GM23248 (cell line): ENCODE measurements at regions not wholly inside any gene's neighbourhood (a gene's known extent, or its start where the extent isn't known, plus 50 kb on each side); places are given as distances from the start of the nearest gene placed in this dataset.

Experiments used
- DNase-seq: peaks from one replicate; pipeline ENCODE4 v3.0.0-alpha.2; 2015
- H2AFZ ChIP-seq: fragments of 200-600 bp; sonication (generic); 2 replicates; pipeline ENCODE4 v1.6.1; 2016; ENCODE audit warnings: antibody characterized with exemption
- H3F3A ChIP-seq: fragments of 200-600 bp; sonication (generic); 2 replicates; pipeline ENCODE4 v1.6.1; 2016; ENCODE audit warnings: mild to moderate bottlenecking, antibody characterized with exemption, mixed run types; ENCODE audit not compliant: insufficient read depth
- H3K27ac ChIP-seq: fragments of 200-600 bp; sonication (generic); 2 replicates; pipeline ENCODE4 v1.5.1; 2016; ENCODE audit warnings: mild to moderate bottlenecking
- H3K27me3 ChIP-seq: fragments of 200-600 bp; sonication (generic); replicated peaks from 2 replicates; pipeline ENCODE4 v1.6.1; 2016; ENCODE audit warnings: mild to moderate bottlenecking; ENCODE audit not compliant: insufficient read depth
- H3K36me3 ChIP-seq: fragments of 200-600 bp; sonication (generic); 2 replicates; pipeline ENCODE4 v1.6.1; 2016; ENCODE audit warnings: low read depth, mild to moderate bottlenecking
- H3K4me1 ChIP-seq: fragments of 200-600 bp; sonication (generic); 2 replicates; pipeline ENCODE4 v1.6.1; 2016; ENCODE audit warnings: mild to moderate bottlenecking; ENCODE audit not compliant: insufficient read depth
- H3K4me2 ChIP-seq: fragments of 200-600 bp; sonication (generic); one replicate; pipeline ENCODE4 v1.6.1; 2016; ENCODE audit warnings: mild to moderate bottlenecking; ENCODE audit not compliant: unreplicated experiment
- H3K4me3 ChIP-seq: fragments of 200-600 bp; sonication (generic); 2 replicates; pipeline ENCODE4 v1.5.1; 2016; ENCODE audit warnings: mild to moderate bottlenecking
- H3K79me2 ChIP-seq: fragments of 200-600 bp; sonication (generic); 2 replicates; pipeline ENCODE4 v1.6.1; 2016; ENCODE audit warnings: mild to moderate bottlenecking; ENCODE audit not compliant: insufficient read depth
- H3K9ac ChIP-seq: fragments of 200-600 bp; sonication (generic); 2 replicates; pipeline ENCODE4 v1.6.1; 2016; ENCODE audit warnings: mild to moderate bottlenecking
- H3K9me2 ChIP-seq: fragments of 200-600 bp; sonication (generic); 2 replicates; pipeline ENCODE4 v1.6.1; 2016; ENCODE audit warnings: mixed run types, mild to moderate bottlenecking, moderate library complexity; ENCODE audit not compliant: insufficient read depth
- H3K9me3 ChIP-seq: fragments of 200-600 bp; sonication (generic); one replicate; pipeline ENCODE4 v1.6.1; 2017; ENCODE audit warnings: low read depth
- H4K20me1 ChIP-seq: fragments of 200-600 bp; sonication (generic); 2 replicates; pipeline ENCODE4 v1.6.0; 2016; ENCODE audit not compliant: insufficient read depth
- EZH2 ChIP-seq: fragments of 200-600 bp; sonication (generic); IDR thresholded peaks from 2 replicates; pipeline ENCODE4 v1.6.1; 2018; ENCODE audit warnings: antibody characterized with exemption, mild to moderate bottlenecking; ENCODE audit not compliant: insufficient read depth, poor library complexity, severe bottlenecking
- EZH2phosphoT487 ChIP-seq: fragments of 200-600 bp; sonication (generic); IDR thresholded peaks from 2 replicates; pipeline ENCODE4 v1.6.1; 2018; ENCODE audit warnings: antibody characterized with exemption, moderate library complexity, mild to moderate bottlenecking, low read depth; ENCODE audit not compliant: insufficient read depth
- WGBS, 2 experiments: methylation state at CpG; one replicate each; pipeline ENCODE4 v1.1.6; 2015 to 2017; ENCODE audit warnings: low lambda C conversion rate in 2 of 2, low coverage in 1 of 2; ENCODE audit errors: missing lambda C conversion rate in 2 of 2; 5-methylcytosine and 5-hydroxymethylcytosine counted together
- in situ Hi-C: fragments of 300-500 bp; cut with MboI; formaldehyde crosslinking; loops from 2 replicates; pipeline ENCODE4 v1.15.0; 2020

GRCh38 chr2:16741498-16741897 is 75.9 kb upstream of the CYRIA start:
- 23 to 24% methylated on average over 3 of the region's 3 CpGs for WGBS, 2 experiments
- DNase-seq: no peak
- Histone ChIP-seq H3F3A (no peaks in the 10 kb centered on the region), H3K9ac (no peak overlapping the region), H4K20me1 (no peaks in the 10 kb centered on the region), H3K27ac (no peak overlapping the region), H3K4me1 (no peaks in the 10 kb centered on the region), H3K27me3 (no peaks in the 10 kb centered on the region), H3K9me2 (no peaks in the 10 kb centered on the region), H3K36me3 (no peaks in the 10 kb centered on the region), H3K79me2 (no peaks in the 10 kb centered on the region), H3K9me3 (no peaks in the 10 kb centered on the region), H3K4me2 (no peak overlapping the region), H2AFZ (no peak overlapping the region), H3K4me3 (no peak overlapping the region)
- in situ Hi-C loops: no loop called here
- no peak for TF ChIP-seq EZH2
- TF ChIP-seq EZH2phosphoT487: no peak

DNA sequence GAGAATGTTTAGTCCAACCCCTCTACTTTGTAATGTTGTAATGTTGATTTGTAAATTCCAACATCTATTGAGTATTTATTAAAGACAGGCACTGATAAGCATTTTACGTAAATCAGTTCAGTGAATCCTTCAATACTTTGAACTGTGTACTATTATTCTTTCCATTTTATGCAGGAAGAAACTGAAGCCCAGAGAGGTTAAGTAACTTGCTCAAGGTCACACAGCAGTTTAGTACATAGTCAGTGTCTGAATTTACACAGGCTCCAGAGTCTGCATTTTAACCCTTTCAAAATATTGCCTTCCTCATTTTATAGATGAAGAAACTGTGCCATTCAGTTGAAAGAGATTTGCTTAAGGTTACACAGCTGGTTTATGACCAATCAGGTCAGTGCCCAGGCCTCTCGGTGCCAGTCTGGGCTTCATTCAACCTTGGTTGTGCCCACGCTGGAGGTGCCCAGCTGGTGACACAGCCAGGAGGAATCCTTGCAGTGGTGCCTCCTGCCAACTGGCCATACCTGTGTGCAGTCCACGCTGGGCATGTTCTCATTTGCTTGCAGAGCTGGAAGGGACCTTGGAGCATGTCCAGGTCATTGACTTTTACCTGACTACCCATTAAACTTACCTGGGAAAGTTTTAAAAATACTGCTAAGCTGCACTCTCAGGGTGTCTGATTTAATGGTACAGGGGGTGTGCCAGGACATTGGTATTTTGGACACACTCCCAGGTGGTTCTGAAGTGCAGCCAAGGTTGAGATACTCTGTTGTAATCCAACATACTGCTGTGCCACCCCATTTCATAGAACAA is 74.3 kb upstream of the CYRIA start:
- Histone ChIP-seq H3K79me2 (no peaks in the 10 kb centered on the region), H3K27me3 (no peaks in the 10 kb centered on the region), H4K20me1 (no peaks in the 10 kb centered on the region), H3K9me3 (no peaks in the 10 kb centered on the region), H3K9ac (no peak overlapping the region), H3K9me2 (no peaks in the 10 kb centered on the region), H3K4me3 (no peak overlapping the region), H3K4me1 (no peaks in the 10 kb centered on the region), H2AFZ (no peak overlapping the region), H3K4me2 (no peak overlapping the region), H3K36me3 (no peaks in the 10 kb centered on the region), H3K27ac (no peak overlapping the region), H3F3A (no peaks in the 10 kb centered on the region)
- DNase-seq: no peak
- no peak for TF ChIP-seq EZH2phosphoT487
- TF ChIP-seq EZH2: no peak
- in situ Hi-C loops: no loop called here
- WGBS, 2 experiments: 49 to 55% methylated on average over 4 of the region's 4 CpGs

GRCh38 chr2:16738361-16739225 is 73.0 kb upstream of the CYRIA start:
- Histone ChIP-seq H3K79me2 (no peaks in the 10 kb centered on the region), H3K27me3 (no peaks in the 10 kb centered on the region), H3K9me2 (no peaks in the 10 kb centered on the region), H2AFZ (no peak overlapping the region), H3K9ac (no peak overlapping the region), H3K36me3 (no peaks in the 10 kb centered on the region), H3F3A (no peaks in the 10 kb centered on the region), H3K27ac (no peak overlapping the region), H4K20me1 (no peaks in the 10 kb centered on the region), H3K4me2 (no peak overlapping the region), H3K4me3 (no peak overlapping the region), H3K9me3 (no peaks in the 10 kb centered on the region), H3K4me1 (no peaks in the 10 kb centered on the region)
- TF ChIP-seq EZH2: no peak
- TF ChIP-seq EZH2phosphoT487: no peak
- in situ Hi-C loops: no loop called here
- no peak for DNase-seq
- WGBS, 2 experiments: 24 to 25% methylated on average over 6 of the region's 6 CpGs

GRCh38 chr2:16737812-16738211 is 72.2 kb upstream of the CYRIA start:
- H3K4me1 ChIP-seq: no peaks in the 10 kb centered on the region
- H3K9me3 ChIP-seq: no peaks in the 10 kb centered on the region
- H3K79me2 ChIP-seq: no peaks in the 10 kb centered on the region
- H4K20me1 ChIP-seq: no peaks in the 10 kb centered on the region
- H3K9ac ChIP-seq: no peak overlapping the region
- H3F3A ChIP-seq: no peaks in the 10 kb centered on the region
- H3K36me3 ChIP-seq: no peaks in the 10 kb centered on the region
- no peak overlapping the region for H3K4me2 ChIP-seq
- H3K4me3 ChIP-seq: no peak overlapping the region
- DNase-seq: no peak
- no peaks in the 10 kb centered on the region for H3K27me3 ChIP-seq
- in situ Hi-C loops: no loop called here
- H3K9me2 ChIP-seq: no peaks in the 10 kb centered on the region
- no peak for TF ChIP-seq EZH2
- no peak for TF ChIP-seq EZH2phosphoT487
- H3K27ac ChIP-seq: no peak overlapping the region
- 24 to 77% methylated on average over 1 of the region's 1 CpG for WGBS, 2 experiments
- no peak overlapping the region for H2AFZ ChIP-seq
